ENCODE measurements at regions not wholly inside any gene's neighbourhood (a gene's known extent, or its start where the extent isn't known, plus 50 kb on each side); places are given as distances from the start of the nearest gene placed in this dataset.

DNA sequence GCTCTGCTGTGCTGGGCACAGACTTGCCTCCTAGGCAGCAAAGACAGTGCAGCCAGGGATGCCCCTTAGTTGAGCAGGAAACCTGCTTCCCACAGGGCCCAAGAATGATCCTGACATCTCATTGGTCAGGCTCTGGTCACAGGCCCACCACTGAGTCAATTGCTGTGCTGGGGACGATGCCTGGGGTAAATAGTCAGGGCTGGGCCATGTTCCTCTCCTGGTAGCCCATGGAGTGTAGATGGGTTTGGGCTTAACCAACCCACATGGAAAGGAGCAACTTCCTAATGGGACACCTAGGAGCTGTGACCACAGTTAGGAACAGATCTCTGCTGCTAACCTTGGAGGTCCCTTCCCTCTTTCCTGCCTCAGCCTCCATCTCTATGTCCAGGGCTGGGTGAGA, 212.5 kb upstream of the ZNF536 start:
- TF ChIP-seq EZH2 (IDR thresholded peaks at IDR 0.05; ENCODE audit: borderline replicate concordance, control insufficient read depth, low read depth, low read length) (no peak), HDGF (IDR thresholded peaks at IDR 0.05) (no peak), CBFB (IDR thresholded peaks at IDR 0.05; ENCODE audit: low read depth) (no peak), NFIC (IDR thresholded peaks at IDR 0.05; ENCODE audit: low read depth, low read length) (no peak)
- TF ChIP-seq, protein P1, sequence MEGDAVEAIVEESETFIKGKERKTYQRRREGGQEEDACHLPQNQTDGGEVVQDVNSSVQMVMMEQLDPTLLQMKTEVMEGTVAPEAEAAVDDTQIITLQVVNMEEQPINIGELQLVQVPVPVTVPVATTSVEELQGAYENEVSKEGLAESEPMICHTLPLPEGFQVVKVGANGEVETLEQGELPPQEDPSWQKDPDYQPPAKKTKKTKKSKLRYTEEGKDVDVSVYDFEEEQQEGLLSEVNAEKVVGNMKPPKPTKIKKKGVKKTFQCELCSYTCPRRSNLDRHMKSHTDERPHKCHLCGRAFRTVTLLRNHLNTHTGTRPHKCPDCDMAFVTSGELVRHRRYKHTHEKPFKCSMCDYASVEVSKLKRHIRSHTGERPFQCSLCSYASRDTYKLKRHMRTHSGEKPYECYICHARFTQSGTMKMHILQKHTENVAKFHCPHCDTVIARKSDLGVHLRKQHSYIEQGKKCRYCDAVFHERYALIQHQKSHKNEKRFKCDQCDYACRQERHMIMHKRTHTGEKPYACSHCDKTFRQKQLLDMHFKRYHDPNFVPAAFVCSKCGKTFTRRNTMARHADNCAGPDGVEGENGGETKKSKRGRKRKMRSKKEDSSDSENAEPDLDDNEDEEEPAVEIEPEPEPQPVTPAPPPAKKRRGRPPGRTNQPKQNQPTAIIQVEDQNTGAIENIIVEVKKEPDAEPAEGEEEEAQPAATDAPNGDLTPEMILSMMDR (IDR thresholded peaks at IDR 0.05 in 2 of 3, conservative IDR thresholded peaks at IDR 0.05 in 1 of 3; ENCODE audit: control insufficient read depth in 2 of 3, extremely low read depth in 1 of 3, insufficient read depth in 1 of 3, low read depth in 3 of 3, low read length in 3 of 3), result no peak
